HG03196 (cell line): ENCODE measurements at regions not wholly inside any gene's neighbourhood (a gene's known extent, or its start where the extent isn't known, plus 50 kb on each side); places are given as distances from the start of the nearest gene placed in this dataset.

Source experiments
- ATAC-seq: cut with Tn5 transposase; IDR thresholded peaks from one replicate; pipeline ENCODE4 v1.9.1; 2021; ENCODE audit not compliant: unreplicated experiment

DNA sequence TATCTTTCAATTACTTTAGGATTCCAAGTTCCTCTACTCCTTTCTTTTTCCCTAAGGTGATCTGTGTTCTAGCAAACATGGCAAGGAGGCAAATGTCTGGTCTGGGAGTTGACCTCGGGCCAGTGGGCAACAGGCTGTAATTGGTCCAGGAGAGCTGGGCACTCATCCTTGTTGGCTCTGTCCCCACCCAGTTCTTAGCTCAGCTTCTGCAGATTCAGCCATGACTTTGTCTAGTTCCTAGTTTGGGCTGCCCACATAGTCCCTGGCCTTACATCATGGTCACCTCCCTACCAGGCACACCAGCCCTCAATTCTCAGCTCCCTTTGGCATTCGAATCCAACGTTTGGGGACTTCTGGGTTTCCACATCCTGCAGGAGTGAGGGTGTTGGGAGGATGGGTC lies 92.1 kb upstream of the DAP start:
- ATAC-seq, result no peak

DNA sequence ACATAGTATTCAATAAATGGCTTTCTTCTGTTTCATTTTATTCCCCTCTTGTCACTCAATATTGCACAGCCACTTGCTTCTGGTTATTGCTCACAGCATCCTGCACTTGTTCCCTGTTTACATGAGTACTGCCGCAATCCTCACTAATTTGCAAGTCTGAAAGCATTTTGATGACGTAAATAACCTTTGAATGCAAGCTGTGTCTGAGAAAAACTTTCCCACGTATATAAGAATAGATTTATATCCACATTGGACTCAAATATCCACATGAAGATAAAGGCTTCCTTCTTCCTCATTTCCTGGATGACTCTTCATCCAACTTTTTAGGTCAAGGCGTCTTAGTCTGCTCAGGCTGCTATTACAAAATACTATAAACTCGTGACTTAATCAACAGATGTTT lies 88.2 kb upstream of the DAP start:
- ATAC-seq, result no peak

DNA sequence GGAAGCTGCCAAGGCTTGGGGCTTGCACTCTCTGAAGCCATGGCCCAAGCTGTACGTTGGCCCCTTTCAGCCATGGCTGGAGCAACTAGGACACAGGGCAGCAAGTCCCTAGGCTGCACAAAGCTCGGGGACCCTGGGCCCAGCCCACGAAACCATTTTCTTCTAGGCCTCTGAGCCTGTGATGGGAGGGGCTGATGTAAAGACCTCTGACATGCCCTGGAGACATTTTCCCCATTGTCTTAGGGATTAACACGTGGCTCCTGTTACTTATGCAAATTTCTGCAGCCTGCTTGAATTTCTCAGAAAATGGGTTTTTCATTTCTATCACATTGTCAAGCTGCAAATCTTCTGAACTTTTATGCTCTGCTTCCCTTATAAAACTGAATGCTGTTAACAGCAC lies 83.0 kb upstream of the DAP start:
- no peak for ATAC-seq

DNA sequence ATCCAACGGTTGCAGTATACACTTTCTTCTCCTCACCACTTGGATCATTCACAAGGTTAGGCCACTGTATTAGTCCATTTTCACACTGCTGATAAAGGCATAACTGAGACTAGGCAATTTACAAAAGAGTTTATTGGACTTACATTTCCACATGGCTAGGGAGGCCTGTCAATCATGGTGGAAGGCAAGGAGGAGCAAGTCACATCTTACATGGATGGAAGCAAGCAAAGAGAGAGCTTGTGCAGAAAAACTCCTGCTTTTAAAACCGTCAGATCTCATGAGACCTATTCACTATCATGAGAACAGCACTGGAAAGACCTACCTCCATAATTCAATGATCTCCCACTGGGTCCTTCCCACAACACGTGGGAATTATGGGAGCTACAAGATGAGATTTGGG lies 81.8 kb upstream of the DAP start:
- no peak for ATAC-seq

DNA sequence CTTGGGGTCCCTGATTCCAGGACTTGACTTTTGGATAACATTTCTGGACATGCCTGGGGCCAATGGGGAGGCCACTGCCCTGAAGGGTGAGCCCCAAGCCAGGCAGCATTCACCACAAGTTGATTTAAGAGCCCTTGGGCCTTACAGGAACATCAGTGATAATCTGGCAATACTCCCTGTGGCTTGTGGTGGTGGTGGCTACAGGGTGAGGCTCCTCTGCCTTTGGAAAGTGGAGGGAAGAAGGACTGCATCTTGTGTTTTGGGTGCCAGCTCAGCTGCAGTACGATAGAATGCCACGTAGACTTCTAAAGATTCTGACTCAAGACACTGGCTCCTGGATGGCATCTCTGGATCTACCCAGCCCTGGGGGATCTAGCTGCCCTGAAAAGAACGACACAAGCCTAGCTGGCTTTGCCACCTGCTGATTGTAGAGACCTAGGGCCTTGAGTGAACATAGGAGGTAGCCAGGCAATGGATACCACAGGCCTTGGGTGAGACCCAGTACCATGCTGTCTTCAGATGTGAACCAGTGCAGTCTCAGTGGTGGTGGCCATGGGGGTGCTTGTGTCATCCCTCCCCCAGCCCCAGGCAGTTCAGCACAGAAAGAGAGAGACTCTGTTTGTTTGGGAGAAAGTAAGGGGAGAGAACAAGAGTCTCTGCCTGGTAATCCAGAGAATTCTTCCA lies 79.0 kb upstream of the DAP start:
- ATAC-seq, result no peak

DNA sequence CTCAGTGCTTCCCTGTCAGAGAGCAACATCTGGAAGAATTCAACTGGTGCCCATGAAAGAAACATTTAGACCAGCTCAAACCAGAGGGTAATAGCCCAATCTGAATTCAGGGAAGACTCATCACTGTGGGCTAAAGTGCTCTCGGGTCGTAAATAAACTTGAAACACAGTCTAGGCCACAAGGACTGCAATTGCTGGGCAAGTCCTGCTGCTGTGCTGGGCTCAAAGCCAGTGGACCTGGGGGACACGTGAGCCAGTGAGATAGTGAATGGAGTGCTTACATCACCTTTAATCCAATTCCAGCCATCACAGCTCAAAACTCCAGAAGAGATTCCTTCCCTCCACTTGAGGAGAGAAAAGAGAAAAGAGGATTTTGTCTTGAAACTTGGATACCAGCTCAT lies 78.1 kb upstream of the DAP start:
- no peak for ATAC-seq

DNA sequence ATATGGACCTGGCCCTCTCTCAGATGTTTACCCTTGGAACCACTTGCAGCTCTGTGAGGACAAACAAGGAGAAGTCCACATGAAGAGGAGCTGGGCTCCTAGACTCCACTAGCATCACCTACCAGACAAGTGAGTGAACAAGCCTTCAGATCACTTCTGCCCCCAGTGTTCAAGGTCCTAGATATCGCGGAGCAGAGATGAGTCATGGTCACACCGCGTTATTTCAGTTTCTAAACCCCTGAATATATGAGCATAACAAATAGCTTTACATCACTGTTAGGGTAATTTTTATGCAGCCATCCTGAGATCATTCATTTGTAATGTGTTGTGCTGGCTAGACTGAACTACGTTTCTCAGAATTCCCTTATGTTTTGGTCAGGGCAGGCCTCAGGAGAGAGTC lies 77.0 kb upstream of the DAP start:
- no peak for ATAC-seq

DNA sequence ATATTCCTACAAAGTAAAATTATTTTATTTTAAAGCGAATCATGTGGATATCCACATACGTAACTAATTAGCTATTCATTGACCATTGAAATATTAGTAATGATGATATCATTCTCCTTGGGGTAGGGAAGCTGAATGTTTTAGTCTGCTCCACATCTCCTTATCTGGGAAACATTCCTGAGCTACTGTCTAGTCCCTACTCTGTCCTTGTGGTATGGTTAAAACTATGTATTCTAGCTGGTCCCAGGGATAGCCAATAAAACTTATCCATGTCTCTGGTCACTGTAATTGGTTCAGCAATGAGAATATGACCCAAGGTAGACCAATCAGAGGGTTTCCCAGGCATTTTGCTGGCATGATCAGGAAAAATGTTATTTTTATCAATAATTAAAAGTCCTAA lies 76.0 kb upstream of the DAP start:
- no peak for ATAC-seq

DNA sequence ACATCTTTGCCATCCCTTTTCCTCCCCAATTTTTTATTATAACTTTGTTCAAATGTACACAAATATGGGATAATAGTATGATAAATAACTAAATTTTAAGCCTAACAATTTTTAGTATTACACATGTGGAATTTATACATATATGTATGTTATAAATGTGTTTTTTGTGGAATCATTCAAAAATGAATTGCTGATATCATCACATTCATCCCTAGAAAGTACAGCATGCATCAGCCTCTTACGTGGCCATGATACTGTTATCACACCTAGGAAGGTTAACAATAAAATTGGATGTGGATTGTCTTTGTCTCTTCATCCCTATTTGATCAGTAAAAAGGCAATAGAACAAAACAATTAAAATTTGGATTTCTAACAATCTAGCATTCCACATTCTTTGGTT lies 73.7 kb upstream of the DAP start:
- ATAC-seq, result no peak

DNA sequence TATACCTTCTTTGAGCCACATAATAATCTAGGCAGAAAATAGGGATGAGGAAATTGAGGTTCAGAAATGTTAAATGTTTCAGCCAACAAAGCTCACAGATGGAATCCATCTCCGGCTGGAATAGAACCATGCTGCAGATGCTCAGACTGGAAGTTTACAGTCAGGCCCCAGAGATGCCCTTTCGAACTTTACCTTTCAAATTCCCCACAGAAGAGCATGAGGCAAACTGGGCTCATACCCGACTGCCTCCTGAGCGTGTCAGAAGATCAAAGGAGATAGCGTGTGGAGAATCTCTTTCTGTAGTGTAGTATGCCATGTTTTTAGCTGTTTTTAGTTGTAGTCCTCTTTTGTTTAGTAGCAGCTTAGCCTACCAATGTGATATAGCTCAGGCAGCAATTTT lies 72.0 kb upstream of the DAP start:
- ATAC-seq, result no peak

DNA sequence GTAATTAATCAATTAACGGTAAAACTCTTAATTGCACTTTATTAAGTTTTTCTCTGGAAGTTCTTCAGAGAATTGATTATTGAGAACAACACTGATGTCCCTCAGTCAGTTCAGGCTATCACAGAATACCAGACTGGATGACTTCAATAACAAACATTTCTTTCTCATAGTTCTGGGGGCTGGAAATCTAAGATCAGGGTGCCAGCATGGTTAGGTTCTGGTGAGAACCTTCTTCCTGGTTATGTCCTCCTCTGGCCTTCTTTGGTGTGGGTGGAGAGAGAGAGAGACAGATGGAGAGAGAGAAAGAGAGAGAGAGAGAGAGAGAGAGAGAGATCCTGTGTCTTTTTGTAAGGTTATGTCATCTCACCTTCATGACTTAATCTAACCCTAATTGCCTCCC lies 71.4 kb upstream of the DAP start:
- no peak for ATAC-seq

DNA sequence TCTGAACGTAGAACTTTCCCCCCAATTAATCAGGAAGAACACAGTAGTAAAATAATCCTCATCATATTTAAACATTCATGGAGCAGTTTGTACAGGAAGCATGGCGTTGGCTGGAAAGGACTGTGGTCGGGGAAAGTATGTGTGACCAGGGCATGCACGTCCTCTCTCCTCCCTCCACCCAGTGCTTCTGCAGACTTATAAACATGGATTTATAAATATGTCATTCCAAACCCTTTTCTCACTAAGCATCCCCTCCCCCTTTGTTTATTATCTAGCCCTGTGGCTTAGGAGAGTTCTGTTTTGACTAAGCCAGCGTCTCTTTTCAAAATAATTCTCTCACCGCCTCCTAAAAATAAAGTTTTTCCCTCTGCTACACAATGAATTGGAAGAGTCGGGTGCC lies 70.4 kb upstream of the DAP start:
- ATAC-seq, result no peak

DNA sequence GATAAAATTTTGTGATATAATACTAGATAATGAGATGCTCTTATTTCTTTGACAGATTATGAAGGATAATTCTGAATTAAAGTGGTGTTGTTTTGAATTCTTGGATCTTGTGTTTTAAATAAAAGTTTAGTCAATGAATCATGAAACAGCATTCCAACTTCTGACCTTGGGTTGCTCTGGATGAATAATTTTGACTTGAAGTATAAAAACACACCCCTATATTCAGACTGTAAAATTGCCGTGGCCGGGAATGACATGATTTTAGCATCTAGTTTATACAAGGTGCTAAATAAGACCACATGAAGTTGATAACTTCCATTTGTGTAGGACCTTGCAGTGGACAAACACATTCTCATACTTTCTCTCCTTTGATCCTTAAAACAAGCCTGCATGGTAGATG lies 67.2 kb upstream of the DAP start:
- no peak for ATAC-seq

DNA sequence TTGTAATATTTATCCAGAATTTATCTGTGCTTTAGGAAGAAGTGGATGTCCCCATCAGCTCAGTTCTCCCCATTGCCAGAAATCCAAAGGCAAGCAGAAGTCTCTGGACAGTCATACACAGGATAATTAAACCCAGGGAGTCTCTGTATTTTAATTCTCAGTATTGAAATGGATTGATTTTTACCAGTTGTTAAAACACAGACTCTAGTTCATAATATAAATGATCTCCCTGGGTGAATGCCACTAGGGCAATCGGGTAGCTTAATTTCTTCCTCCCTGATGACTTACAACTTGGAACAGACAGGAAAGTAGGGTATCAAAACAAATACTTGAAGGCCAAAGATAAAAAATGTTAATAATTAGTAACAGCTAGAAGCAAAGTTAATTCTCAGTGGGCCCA lies 66.5 kb upstream of the DAP start:
- ATAC-seq, result no peak

DNA sequence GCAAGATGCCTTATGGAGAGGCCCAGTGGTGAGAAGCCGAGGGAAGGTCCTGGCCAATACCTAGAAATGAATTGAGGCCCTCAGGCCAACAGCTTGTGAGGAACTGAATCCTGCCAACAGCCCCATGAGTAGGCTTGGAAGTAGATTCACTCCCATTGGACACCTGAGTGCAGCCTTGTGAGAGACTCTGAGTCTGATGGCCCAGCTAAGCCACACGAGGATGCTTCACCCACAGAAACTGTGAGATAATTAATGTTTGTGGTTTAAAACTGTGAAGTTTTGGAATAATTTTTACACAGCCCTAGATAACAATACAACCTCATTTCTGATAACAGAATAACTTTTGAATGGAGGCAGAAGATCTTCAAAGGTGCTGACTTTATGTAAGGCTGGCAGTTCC lies 65.9 kb upstream of the DAP start:
- ATAC-seq, result no peak

DNA sequence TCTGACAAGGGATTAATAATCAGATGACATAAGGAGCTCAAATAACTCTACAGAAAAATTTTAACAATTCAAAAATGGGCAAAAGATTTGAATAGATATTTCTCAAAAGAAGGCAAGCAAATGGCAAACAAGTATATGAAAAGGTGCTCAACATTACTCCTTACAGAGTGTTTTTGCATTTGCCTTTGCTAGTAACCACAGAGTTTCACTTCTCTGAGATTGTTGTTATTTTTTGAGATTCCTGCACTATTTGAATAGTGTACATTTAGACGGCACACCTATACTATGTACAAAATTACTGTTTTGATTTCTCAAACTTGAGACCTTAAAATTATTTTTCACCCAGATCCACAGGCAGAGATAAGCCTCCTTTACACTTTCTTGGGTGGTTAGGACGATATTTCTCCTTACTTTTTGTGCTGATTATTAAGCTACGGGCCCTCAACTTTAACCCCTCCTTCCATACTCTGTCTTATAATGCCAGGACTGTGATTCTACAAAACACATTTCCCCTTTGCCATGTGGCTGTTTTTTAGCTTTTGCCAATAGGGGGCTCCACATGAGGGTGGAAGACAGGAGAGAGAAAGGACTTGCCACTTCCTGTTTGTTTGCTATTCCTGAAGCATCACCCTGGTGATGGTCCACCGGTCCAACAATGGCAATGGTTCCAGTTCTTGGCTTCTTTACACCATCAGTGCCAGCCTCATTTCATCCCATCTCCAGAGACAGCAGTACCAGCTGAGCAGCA lies 65.0 kb upstream of the DAP start:
- no peak for ATAC-seq

DNA sequence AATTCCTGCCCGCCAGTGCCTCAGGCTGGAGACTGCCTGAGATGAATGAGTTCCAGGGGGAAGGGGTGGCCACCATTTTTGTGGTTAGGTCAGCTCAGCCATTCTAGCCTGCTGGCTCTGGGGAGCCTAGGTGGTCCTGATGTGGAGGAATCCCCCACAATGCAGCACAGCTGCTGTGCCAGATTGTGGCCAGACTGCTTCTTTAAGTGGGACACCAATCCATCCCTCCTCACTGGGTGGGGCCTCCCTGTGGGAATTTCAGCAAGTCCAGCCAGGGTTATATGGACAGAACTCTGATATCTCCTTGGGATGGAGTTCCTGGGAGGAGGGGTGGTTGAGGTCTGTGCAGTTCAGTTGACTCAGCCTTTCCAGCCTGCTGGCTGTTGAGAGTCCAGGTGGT lies 51.2 kb upstream of the DAP start:
- no peak for ATAC-seq
